GM21447 (cell line): ENCODE measurements at regions not wholly inside any gene's neighbourhood (a gene's known extent, or its start where the extent isn't known, plus 50 kb on each side); places are given as distances from the start of the nearest gene placed in this dataset.
"Not testable (repeated sequence)": the region's sequence is repeated elsewhere in the genome, so short reads cannot be mapped to it uniquely, and the experiment has no call there.

ENCODE experiments used
- ATAC-seq: cut with Tn5 transposase; IDR thresholded peaks from one replicate; pipeline ENCODE4 v1.9.1; 2021; ENCODE audit not compliant: unreplicated experiment

- ATAC-seq = no peak
Measured at GRCh38 chrX:5708251-5708650, 520.4 kb downstream of the NLGN4X start.

GRCh38 chrX:5702890-5703289, 525.8 kb downstream of the NLGN4X start:
- ATAC-seq = no peak

GRCh38 chrX:5695971-5696370, 532.7 kb downstream of the NLGN4X start:
- no peak for ATAC-seq

GRCh38 chrX:5683996-5684395, 544.7 kb downstream of the NLGN4X start:
- ATAC-seq = no peak

GRCh38 chrX:5681159-5681558, 547.5 kb downstream of the NLGN4X start:
- no peak for ATAC-seq

GRCh38 chrX:5674036-5674435, 554.6 kb downstream of the NLGN4X start:
- no peak for ATAC-seq

GRCh38 chrX:5672099-5672498, 556.6 kb downstream of the NLGN4X start:
- ATAC-seq = no peak

GRCh38 chrX:5666689-5667088, 562.0 kb downstream of the NLGN4X start:
- ATAC-seq = not testable (repeated sequence)

- no peak for ATAC-seq
Measured at GRCh38 chrX:5656544-5656943, 572.1 kb downstream of the NLGN4X start.

- ATAC-seq = no peak
Measured at GRCh38 chrX:5650904-5651303, 577.8 kb downstream of the NLGN4X start.

- no peak for ATAC-seq
Measured at GRCh38 chrX:5648941-5649568, 579.6 kb downstream of the NLGN4X start.

- peak; percentile 98 for ATAC-seq
Measured at GRCh38 chrX:5646818-5647217, 581.8 kb downstream of the NLGN4X start.

GRCh38 chrX:5644776-5645175, 583.9 kb downstream of the NLGN4X start:
- ATAC-seq = no peak

GRCh38 chrX:5640071-5640470, 588.6 kb downstream of the NLGN4X start:
- no peak for ATAC-seq

GRCh38 chrX:5638572-5638971, 590.1 kb downstream of the NLGN4X start:
- no peak for ATAC-seq

GRCh38 chrX:5632887-5633286, 595.8 kb downstream of the NLGN4X start:
- no peak for ATAC-seq

- ATAC-seq = no peak
Measured at GRCh38 chrX:5632061-5632614, 596.5 kb downstream of the NLGN4X start.

- no peak for ATAC-seq
Measured at GRCh38 chrX:5617666-5618065, 611.0 kb downstream of the NLGN4X start.

- ATAC-seq = no peak
Measured at GRCh38 chrX:5595570-5595969, 633.1 kb downstream of the NLGN4X start.

- no peak for ATAC-seq
Measured at GRCh38 chrX:5586726-5587125, 641.9 kb downstream of the NLGN4X start.

- ATAC-seq = no peak
Measured at GRCh38 chrX:5575407-5575806, 653.3 kb downstream of the NLGN4X start.

GRCh38 chrX:5568934-5569333, 659.7 kb downstream of the NLGN4X start:
- ATAC-seq = no peak

GRCh38 chrX:5559386-5559785, 669.3 kb downstream of the NLGN4X start:
- no peak for ATAC-seq
